GM18508 (cell line): ENCODE measurements at regions not wholly inside any gene's neighbourhood (a gene's known extent, or its start where the extent isn't known, plus 50 kb on each side); places are given as distances from the start of the nearest gene placed in this dataset.

ENCODE experiments used
- ATAC-seq: cut with Tn5 transposase; IDR thresholded peaks from one replicate; pipeline ENCODE4 v1.9.1; 2021; ENCODE audit warnings: moderate number of reproducible peaks; ENCODE audit not compliant: insufficient read depth, unreplicated experiment

DNA sequence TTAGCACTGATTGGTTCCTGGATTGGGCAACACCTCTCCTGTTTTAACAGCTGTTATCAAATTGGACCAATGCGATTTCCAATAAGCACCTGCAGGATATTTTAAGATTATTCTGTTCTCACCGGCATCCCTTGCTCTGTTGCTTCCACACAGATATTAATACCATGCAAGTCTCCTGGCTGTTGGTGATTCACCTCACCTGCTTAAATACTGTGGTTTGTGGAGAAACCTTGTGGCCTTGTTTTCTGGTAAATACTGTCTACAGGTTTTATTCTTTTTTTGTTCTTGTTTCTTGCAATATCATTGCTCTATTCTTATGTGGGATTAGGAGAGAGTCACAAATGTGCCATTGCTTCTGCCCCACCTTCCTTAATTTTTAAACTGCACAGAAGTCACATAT, 448.1 kb upstream of the NXPH2 start:
- no peak for ATAC-seq

DNA sequence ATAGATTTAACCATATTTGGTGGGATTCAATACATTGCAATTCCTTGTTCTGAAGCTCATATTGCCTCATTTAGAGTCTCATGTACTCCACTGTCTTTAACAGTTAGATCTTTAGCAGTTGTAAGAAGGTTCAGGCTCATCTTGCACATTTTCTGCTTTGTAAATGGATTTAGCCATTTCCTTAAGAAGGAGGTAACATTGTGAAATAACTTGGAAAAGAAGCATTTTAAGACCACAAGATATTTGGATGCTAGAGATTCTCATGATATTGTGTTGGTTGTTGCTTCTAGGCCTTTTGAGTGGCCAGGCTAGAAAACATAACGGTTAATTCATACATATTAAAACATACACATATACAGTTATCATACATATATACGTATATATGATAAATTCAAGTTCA, 445.8 kb upstream of the NXPH2 start:
- ATAC-seq, result no peak

DNA sequence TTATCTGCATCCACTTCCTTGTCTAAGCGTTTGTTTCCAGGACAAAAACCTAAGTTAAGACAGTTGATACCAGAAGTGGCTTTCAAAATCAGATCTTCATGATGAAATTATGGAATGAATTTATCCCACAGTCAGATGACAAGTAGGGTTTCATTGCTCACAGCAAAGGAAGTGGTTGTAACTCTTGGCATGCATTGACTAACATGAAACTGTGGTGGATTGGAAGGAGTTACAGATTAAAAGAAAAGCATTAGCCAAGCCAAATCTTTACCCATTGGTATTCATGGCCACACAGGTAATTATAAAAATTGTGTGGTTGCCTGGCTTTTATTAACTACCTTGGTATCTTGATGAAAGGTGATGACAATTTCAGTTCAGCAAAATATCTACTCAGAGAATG, 438.0 kb upstream of the NXPH2 start:
- ATAC-seq, result no peak

DNA sequence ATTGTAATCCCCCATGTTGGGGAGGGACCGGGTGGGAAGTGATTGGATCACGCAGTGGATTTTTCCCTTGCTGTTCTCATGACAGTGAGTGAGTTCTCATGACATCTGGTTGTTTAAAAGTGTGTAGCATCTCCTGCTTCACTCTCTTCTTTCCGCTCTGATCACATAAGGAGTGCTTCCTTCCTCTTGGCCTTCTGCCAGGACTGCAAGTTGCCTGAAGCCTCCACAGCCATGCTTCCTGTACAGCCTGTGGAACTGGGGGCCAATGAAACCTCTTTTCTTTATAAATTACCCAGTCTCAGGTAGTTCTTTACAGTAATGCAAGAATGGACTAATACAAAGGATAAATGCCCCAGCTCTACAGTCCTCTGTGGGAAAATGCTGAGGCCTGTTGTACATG, 437.5 kb upstream of the NXPH2 start:
- no peak for ATAC-seq

DNA sequence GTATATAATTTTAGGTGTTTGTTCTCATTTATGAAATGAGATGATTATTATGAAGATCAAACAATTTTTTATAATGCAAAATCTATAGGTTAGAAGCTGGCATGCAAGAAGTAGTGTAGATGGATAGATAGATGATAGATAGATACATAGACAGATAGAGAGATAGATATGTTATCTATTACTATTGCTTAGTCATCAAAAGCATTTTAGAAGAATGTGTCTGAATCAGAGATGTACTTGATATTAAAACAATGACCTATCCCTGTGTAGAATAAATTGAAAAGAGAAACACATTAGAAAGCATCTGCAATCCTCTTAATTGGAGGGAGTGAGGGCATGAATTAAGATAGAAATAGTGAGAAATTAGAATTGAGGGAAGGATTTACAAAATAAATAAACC, 436.2 kb upstream of the NXPH2 start:
- no peak for ATAC-seq

DNA sequence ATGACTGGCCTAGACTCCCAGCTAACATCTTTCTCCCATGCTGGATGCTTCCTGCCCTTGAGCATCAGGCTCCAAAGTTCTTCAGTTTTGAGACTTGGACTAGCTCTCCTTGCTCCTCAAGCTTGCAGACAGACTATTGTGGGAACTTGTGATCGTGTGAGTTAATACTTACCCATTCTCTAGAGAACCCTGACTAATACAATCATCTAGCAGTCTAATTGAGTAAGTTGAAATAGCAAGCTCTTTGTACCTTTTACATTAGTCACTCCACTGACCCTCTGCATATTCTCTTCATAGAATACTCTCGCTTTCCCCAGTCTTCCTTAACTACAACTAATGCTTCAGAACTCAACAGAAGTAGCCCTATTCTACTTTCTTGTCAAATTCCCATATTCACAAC, 434.6 kb upstream of the NXPH2 start:
- no peak for ATAC-seq

DNA sequence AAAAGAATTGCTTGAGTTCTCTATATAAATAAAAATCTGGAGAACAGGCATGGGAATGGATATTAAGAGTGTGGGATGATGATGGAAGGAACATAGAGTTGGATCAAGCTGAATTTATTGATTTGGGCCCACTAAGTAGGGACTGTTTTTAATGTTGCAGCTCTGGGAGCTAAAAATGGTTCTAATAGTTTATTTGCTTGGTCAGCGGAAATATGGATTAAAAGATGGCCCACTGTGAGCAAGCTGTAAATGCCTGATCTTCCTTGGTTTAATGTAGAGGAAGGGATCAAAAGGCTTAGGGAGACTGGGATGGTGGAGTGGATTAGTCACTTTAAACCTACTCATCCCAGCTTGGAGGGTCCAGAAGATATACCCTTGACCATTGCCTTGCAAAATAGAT, 429.4 kb upstream of the NXPH2 start:
- ATAC-seq, result no peak

DNA sequence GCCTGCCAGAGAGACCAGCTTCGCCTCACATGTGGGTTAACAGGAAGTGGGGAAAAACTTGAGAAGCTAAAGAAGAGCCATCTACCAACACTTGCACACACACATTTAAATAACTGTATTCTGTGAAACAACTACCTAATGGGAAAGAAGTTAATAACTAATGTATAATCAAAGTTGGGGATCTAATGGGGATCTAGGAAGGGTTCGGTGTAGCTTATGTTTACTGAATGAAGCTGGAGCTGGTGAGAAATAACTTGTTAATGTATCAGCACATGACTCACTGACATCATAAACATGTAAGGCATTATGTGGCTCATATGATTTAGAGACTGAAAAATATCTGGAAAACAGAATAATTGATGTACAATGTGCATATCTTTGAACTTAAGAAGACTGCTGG, 421.3 kb upstream of the NXPH2 start:
- no peak for ATAC-seq

DNA sequence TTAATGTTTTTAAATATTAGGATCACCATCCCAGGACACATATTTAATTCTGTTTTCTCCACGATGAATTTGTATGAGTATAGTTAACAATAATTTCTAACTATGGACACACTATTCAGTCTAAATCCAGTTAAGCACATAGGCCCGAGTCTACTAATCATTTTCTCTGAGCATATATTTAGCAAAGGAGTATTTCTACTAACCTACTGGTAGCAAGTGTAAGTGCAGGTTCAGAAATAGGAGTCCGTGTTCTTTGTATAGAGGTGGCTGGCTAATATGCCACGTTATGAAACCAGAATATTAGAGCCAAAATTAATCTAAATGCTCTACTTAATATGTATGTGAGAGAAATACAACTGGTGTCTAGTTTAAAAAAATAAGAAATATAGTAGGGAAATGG, 416.6 kb upstream of the NXPH2 start:
- no peak for ATAC-seq

DNA sequence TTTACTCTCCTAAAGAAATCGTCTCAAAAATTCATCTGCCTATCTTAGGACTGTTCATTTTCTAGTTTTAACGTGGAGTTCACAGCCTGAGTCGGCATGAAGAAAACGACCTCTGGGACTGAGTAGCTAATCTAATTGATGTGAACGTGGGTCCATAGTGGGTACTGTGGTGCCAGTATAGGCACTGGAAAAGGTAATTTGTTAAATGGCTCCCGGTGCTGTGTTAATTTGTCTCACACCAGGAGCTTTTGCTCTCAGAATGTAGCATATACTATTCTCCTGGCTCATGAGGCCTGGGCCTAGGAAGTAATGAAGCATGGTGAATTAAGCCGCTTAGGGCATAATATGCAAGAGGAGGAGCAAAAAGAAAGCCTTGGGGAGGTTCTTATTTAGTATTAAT, 414.4 kb upstream of the NXPH2 start:
- no peak for ATAC-seq

DNA sequence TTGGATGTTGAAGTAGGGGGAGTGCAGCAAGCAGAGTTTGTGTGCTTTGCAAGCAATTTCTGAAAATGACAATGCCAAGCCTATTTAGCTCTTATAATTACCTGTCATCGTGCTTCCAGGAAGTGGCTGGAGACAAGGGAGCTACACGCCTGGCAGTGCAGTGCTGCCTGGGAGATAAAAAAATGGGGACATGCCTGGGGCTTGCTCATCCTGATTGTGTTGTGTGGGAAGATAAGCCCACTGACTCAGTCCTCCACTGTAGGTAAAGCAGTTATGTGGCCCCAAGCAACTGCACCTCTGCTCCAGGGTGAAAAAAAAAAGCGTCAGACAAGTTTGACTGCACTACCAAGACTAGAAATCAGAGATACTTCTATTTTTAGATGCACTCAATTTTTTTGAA, 396.9 kb upstream of the NXPH2 start:
- ATAC-seq, result no peak

DNA sequence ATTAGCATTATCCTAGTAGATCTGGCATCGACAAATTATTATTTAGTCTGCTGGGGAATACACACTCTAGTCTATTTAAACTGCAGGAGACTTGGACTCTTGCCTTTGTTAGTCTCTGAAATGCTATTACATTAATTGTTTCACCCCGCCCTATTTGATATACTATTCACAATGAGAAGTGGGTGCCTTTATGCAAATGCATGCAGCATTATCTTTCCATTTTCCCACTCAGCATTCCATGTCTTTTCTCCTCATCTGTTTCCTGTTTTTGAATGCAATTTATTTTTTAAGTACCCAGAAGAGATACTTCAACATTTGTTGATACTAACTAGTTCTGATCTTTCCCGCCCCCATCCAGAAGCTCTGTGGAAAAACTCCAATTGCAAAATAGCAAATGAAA, 395.3 kb upstream of the NXPH2 start:
- no peak for ATAC-seq

DNA sequence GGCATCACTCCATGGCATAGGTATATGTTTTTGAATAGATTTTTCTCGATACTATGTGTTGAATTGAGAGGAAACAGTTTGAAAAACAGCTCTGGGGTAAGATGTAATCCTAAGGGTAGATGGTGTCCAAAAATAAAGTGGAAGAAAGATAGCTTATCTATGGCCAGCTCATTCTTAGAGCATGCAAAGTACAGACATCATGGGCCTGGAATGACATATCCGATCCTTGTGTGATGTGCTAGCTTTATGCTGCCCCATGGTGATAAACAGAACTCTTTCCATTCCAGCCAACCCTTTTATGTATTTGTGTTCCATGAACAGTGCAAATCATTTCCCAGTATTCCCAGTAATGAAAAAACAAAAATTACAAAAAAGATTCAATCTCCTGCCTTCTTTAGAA, 390.2 kb upstream of the NXPH2 start:
- ATAC-seq, result no peak

DNA sequence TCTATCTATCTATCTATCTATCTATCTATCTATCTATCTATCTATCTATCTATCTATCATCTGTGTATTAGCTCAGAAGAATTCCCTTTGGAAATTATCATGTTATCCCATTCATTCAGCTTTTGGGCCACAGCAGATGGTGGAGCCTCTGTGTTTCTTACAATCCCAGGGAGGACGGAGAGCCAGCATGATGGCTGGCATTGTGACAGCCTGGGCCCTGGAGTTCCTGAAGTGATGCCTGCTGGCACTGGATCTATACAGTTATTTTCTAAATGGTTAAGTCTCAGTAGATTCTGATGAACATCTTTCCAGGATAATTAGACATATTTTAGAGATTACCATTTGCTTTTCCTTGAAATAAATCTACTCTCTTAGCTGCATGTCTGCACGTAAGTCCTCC, 385.4 kb upstream of the NXPH2 start:
- ATAC-seq, result no peak

DNA sequence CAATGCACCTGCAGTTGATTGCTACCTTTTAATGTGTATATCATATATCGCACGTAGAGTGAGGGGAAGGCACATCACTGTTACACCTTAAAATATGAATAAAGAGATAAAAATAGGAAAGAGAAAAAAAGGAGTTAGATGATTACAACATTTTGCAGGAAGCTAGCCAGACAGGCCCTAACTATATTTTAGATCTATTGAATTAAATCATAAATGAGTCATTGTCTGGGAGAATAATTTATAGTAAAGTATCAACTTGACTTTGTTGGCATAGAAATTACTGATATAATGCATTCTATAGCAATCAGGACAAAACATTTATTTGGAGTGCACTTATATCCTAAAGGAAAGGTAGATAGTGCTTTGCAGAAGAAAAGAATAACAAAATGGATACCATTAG, 384.9 kb upstream of the NXPH2 start:
- no peak for ATAC-seq

DNA sequence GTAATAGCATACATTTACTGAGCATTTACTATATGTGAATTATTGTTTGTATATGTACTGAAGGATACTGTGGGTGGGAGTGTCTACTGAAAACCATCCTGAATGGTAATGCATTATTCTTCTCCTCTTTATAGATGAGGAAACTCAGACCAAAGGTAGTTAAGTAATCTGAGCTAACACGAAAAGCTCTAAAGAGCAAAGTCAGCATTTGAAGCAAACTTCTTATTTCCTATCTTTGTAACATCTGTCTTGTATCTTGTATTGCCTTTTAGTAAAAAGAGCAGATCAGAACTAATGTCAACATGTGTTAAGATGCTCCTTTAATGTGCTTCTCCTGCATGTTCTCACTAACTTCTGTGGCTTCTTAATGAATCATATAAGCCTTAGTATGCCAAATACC, 382.8 kb upstream of the NXPH2 start:
- ATAC-seq, result no peak

DNA sequence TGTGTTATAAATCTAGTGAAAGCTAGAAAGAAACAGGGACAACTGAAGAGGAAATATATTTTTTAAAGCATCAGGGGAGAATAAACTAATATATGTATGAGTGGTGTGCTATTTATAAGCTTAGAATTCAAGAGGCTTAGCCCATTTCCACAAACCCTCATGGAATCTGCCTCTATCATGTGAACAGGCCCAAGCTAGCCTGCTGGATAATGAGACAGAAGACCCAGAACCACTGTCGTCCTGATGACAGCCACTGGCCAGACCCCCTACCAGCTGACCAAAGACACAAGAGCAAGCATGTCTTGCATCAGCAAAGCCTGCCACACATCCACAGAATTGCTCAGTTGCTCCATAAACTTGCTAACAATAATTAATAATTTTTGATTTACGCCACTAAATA, 382.3 kb upstream of the NXPH2 start:
- no peak for ATAC-seq

DNA sequence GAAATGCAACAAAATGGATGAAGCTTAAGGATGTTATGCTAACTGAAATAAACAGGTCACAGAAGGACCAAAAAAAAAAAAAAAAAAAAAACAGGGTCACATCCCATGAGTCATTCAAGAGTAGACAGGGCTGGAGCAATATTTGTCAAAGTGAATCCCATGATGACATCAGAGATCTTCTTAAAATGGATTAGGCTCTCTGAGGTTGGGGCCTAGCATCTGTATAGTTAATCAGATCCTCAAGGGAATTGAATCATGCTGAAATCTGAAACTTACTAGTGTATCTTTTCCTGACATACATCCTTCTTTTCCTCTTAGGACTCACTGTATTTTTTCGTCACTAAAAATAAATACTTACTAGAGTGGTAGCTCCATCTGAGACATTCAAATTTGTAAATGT, 380.6 kb upstream of the NXPH2 start:
- ATAC-seq, result no peak

DNA sequence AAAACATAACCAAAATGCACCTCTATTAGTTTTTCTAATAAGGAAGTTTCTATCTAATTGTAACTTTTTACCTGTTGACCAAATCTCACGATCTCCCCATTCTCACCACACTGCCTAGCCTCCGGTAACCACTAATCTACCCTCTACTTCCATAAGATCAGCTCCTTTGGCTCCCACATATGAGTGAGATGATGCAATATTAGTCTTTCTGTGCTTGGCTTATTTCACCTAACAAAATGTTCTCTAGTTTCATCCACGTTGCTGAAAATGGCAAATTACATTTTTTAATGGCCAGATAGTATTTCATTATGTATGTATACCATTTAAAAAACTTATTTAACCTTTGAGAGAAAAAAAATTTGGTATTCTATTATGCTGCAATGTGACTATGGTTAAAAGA, 379.0 kb upstream of the NXPH2 start:
- no peak for ATAC-seq

DNA sequence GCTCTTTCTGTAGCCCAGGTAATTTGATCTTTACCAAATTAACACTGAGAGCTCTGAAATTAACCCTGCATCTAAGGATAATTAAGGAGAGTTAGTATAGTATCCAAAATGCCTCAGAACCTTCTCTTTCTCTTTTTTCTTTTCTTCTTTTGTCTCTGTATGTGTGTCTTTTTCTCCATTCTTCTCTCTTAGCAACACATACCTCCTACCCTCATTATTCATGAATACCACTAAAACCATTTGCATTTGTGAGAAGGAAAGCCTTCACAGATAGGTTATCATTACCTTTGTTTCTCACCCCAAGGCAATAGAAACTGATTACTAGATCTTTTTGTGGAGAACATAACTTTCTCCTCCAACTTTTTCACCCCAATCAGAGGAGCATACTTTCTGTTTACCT, 376.5 kb upstream of the NXPH2 start:
- ATAC-seq, result no peak

DNA sequence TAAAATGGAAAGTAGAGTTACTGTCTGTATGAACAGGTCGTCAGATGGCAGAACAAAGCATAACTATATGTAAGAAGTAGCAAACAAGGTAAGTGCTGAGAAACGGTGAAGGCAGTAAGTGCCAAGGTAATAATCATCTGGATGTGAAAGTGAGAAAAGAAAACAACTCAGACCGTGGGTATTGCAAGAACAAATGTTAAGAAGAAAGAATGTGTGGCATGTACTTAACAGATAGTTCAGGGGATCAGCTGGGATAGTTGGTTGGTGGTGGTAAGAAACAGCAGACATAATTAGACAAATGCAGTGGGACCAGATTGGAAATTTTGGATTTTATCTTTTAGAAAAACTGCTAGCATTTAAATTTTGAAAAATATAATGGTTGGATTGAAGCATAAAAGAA, 375.8 kb upstream of the NXPH2 start:
- ATAC-seq, result no peak

DNA sequence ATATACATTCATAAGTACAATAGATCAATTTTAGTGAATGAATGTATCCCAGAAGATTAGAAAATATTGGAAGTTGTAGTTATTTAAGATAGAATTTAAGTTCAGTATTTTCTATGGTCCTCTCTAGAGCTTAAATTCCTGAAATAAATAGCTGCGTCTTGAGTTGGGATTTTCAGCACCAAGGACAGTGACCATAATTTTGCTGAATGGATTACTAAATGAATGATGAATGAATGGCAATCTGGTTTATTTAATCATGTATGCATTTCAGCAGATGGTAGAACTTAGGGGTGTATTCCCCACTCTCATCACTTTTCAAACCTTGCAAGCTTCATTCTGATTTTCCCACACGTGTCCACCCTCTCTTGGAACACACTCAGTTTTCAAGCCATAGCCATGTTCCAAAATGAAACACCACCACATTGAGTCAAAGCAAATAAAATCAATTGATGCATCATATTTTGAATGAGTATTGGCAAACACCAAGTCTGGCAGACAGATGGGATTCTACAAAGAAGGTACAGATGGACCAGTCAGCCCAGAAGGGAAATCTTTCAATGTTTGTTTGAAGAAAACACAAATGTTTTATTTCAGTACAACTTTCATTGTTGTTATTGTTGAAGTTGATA, 362.2 kb upstream of the NXPH2 start:
- no peak for ATAC-seq

DNA sequence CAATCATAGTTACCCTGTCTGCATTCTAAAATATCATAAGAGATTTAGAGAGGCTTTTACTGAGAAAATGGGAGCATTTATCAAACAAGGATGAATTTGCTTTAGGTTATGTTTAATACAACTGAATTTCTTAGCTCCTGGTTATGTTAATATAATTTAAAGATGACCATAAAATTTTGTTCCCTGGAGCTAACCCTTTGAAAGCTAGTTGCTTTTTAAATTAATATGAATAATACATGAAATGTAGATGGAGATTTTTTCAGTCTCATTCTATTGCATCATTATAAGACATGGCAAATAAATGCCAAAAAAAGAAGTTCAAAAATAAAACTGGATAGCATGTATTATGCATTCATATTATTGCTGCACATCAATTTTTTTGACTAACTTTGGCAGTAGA, 344.1 kb upstream of the NXPH2 start:
- no peak for ATAC-seq
